Transverse colon (tissue), 4 donors: ENCODE measurements at regions not wholly inside any gene's neighbourhood (a gene's known extent, or its start where the extent isn't known, plus 50 kb on each side); places are given as distances from the start of the nearest gene placed in this dataset.
"Not testable (repeated sequence)": the region's sequence is repeated elsewhere in the genome, so short reads cannot be mapped to it uniquely, and the experiment has no call there.

Source experiments
- DNase-seq: peaks from one replicate; pipeline ENCODE4 v3.0.0-alpha.2; 2019
- H3K27ac ChIP-seq, 4 donors: fragments of 200-600 bp; sonication (generic); 2 replicates each; pipeline ENCODE4 v1.5.1; 2016 to 2018; ENCODE audit warnings: inconsistent platforms in 4 of 4
- H3K27me3 ChIP-seq: fragments of 200-600 bp; sonication (generic); 2 replicates; pipeline ENCODE4 v1.5.1; 2017; ENCODE audit warnings: inconsistent platforms
- H3K36me3 ChIP-seq, 4 donors: fragments of 200-600 bp; sonication (generic); 2 replicates each; pipeline ENCODE4 v1.5.1; 2017 to 2019; ENCODE audit warnings: inconsistent platforms in 4 of 4
- H3K4me1 ChIP-seq, 4 donors: fragments of 200-600 bp; sonication (generic); 2 replicates each; pipeline ENCODE4 v1.5.1; 2017 to 2020; ENCODE audit warnings: inconsistent platforms in 4 of 4
- H3K4me3 ChIP-seq, 4 donors: fragments of 200-600 bp; sonication (generic); 1 replicate in 1 of 4; 2 replicates in 3 of 4; pipeline versions ENCODE4 v1.5.1 to v1.6.1; 2017 to 2019; ENCODE audit warnings: inconsistent platforms in 4 of 4
- H3K9me3 ChIP-seq, 2 donors: fragments of 200-600 bp; sonication (generic); 2 replicates each; pipeline ENCODE4 v1.5.1; 2017 to 2019; ENCODE audit warnings: inconsistent platforms in 2 of 2
- CTCF ChIP-seq, 5 experiments: fragments of 200-600 bp in 3 of 5; fragments of 450-650 bp in 2 of 5; sonication (generic) in 3 of 5; IDR thresholded peaks; 1 replicate in 2 of 5; 2 replicates in 3 of 5; pipeline ENCODE4 v1.5.1; 2016 to 2017; ENCODE audit warnings: antibody characterized with exemption in 5 of 5, inconsistent platforms in 3 of 5, mild to moderate bottlenecking in 2 of 5, moderate library complexity in 1 of 5
- EP300 ChIP-seq: sonication (generic); formaldehyde crosslinking; IDR thresholded peaks from one replicate; pipeline ENCODE4 v1.6.1; 2017; ENCODE audit warnings: antibody characterized with exemption, low read depth
- POLR2A ChIP-seq: fragments of 450-650 bp; IDR thresholded peaks from one replicate; pipeline ENCODE4 v1.6.1; 2016; ENCODE audit warnings: antibody characterized with exemption, mild to moderate bottlenecking, moderate library complexity
- POLR2AphosphoS5 ChIP-seq, 3 donors: sonication (generic); formaldehyde crosslinking; IDR thresholded peaks; one replicate each; pipeline ENCODE4 v1.6.1; 2016; ENCODE audit warnings: antibody characterized with exemption in 3 of 3
- WGBS, 2 donors: methylation state at CpG; one replicate each; pipeline ENCODE4 v1.1.5; 2018; ENCODE audit warnings: low coverage in 1 of 2; 5-methylcytosine and 5-hydroxymethylcytosine counted together
- in situ Hi-C, 4 donors: fragments of 200-750 bp; cut with MboI; loops; one replicate each; pipeline versions ENCODE4 v1.15.0 to v1.15.1; 2017; ENCODE audit warnings: low sequenced_read_pairs in 3 of 4, low pct_ligation_motif_present in 1 of 4, low pct_unique_long_range_greater_than_20kb in 1 of 4
- intact Hi-C: fragments of 100-400 bp; cut with DNase I; formaldehyde crosslinking; loops from one replicate; pipeline ENCODE4 v1.15.1; 2023; ENCODE audit warnings: low total_unique reads

GRCh38 chr2:209308415-209308814, 115.4 kb upstream of the MAP2 start:
- Histone ChIP-seq H3K27ac (no peak overlapping the region), H3K9me3 (no peaks in the 10 kb centered on the region), H3K36me3 (no peaks in the 10 kb centered on the region), H3K4me3 (no peak overlapping the region), H3K4me1 (no peaks in the 10 kb centered on the region), H3K27me3 (no peaks in the 10 kb centered on the region)
- intact Hi-C loops, result no loop called here
- TF ChIP-seq POLR2AphosphoS5 (IDR thresholded peaks at IDR 0.05), result no peak
- no peak for TF ChIP-seq CTCF (IDR thresholded peaks at IDR 0.05)
- no peak for TF ChIP-seq POLR2A
- no peak for TF ChIP-seq EP300
- DNase-seq, result no peak
- in situ Hi-C loops, result loop anchor here in 1 of 4 donors (25.0 kb wide), 1 partner anchor 904 kb away; no protein-coding TSS in a partner anchor

GRCh38 chr2:209311948-209312347, 111.9 kb upstream of the MAP2 start:
- Histone ChIP-seq H3K36me3 (no peaks in the 10 kb centered on the region), H3K4me1 (no peaks in the 10 kb centered on the region), H3K9me3 (no peaks in the 10 kb centered on the region), H3K27ac (no peak overlapping the region), H3K27me3 (no peaks in the 10 kb centered on the region), H3K4me3 (no peak overlapping the region)
- WGBS, 2 donors, result 48 to 73% methylated on average over 2 of the region's 2 CpGs
- TF ChIP-seq EP300 (no peak), POLR2AphosphoS5 (IDR thresholded peaks at IDR 0.05) (no peak), CTCF (IDR thresholded peaks at IDR 0.05) (no peak), POLR2A (no peak)
- DNase-seq, result no peak
- in situ Hi-C loops (loop anchor here in 1 of 4 donors (25.0 kb wide), 1 partner anchor 900 kb away; no protein-coding TSS in a partner anchor), intact Hi-C loops (no loop called here)

GRCh38 chr2:209312450-209312849, 111.4 kb upstream of the MAP2 start:
- H3K27me3 ChIP-seq, H3K36me3 ChIP-seq, intact Hi-C loops, H3K9me3 ChIP-seq, H3K27ac ChIP-seq, H3K4me3 ChIP-seq, H3K4me1 ChIP-seq, DNase-seq: not testable (repeated sequence)
- in situ Hi-C loops, result loop anchor here in 1 of 4 donors (25.0 kb wide), 1 partner anchor 900 kb away; no protein-coding TSS in a partner anchor
- WGBS, 2 donors, result 76 to 83% methylated on average over 1 of the region's 1 CpG

GRCh38 chr2:209314653-209315052, 109.2 kb upstream of the MAP2 start:
- 81 to 83% methylated on average over 2 of the region's 2 CpGs for WGBS, 2 donors
- H3K4me1 ChIP-seq, result no peaks in the 10 kb centered on the region
- H3K36me3 ChIP-seq, result no peaks in the 10 kb centered on the region
- no peak overlapping the region for H3K4me3 ChIP-seq
- no peaks in the 10 kb centered on the region for H3K27me3 ChIP-seq
- H3K27ac ChIP-seq, result no peak overlapping the region
- no peak for TF ChIP-seq CTCF (IDR thresholded peaks at IDR 0.05)
- TF ChIP-seq POLR2A, result no peak
- no peak for TF ChIP-seq EP300
- TF ChIP-seq POLR2AphosphoS5 (IDR thresholded peaks at IDR 0.05), result no peak
- no peaks in the 10 kb centered on the region for H3K9me3 ChIP-seq
- DNase-seq, result no peak
- intact Hi-C loops, result no loop called here
- in situ Hi-C loops, result loop anchor here in 1 of 4 donors (25.0 kb wide), 1 partner anchor 898 kb away; no protein-coding TSS in a partner anchor

GRCh38 chr2:209316141-209316540, 107.7 kb upstream of the MAP2 start:
- Histone ChIP-seq H3K9me3 (no peaks in the 10 kb centered on the region), H3K27ac (no peak overlapping the region), H3K27me3 (no peaks in the 10 kb centered on the region), H3K4me3 (no peak overlapping the region), H3K4me1 (no peaks in the 10 kb centered on the region), H3K36me3 (no peaks in the 10 kb centered on the region)
- intact Hi-C loops (no loop called here), in situ Hi-C loops (loop anchor here in 1 of 4 donors (25.0 kb wide), 1 partner anchor 896 kb away; no protein-coding TSS in a partner anchor)
- DNase-seq, result no peak
- WGBS, 2 donors, result 59 to 94% methylated on average over 2 of the region's 2 CpGs
- TF ChIP-seq POLR2AphosphoS5 (IDR thresholded peaks at IDR 0.05) (no peak), CTCF (IDR thresholded peaks at IDR 0.05) (no peak), POLR2A (no peak), EP300 (no peak)
